ENCODE measurements at regions not wholly inside any gene's neighbourhood (a gene's known extent, or its start where the extent isn't known, plus 50 kb on each side); places are given as distances from the start of the nearest gene placed in this dataset.
A peak's percentile ranks its signal among the peaks of the same experiment; 100 is the strongest.

GRCh38 chr11:28992996-28993395 is 884.8 kb downstream of the METTL15 start:
- Histone ChIP-seq H3K4me3 (ENCODE audit: low read length) (no peak overlapping the region), H3K4me1 (ENCODE audit: insufficient read depth, low read length) (no peaks in the 10 kb centered on the region), H3F3A (ENCODE audit: low read length, unreplicated experiment) (no peaks in the 10 kb centered on the region), H3K27me3 (ENCODE audit: low read length) (no peaks in the 10 kb centered on the region), H3K9me2 (replicated peaks; ENCODE audit: low read length) (no peaks in the 10 kb centered on the region), H3K79me2 (ENCODE audit: low read length) (no peaks in the 10 kb centered on the region), H3K9ac (ENCODE audit: low read length) (no peak overlapping the region), H2AFZ (ENCODE audit: low read length) (no peak overlapping the region), H3K36me3 (ENCODE audit: low read depth, low read length) (no peaks in the 10 kb centered on the region), H4K20me1 (ENCODE audit: low read length) (no peaks in the 10 kb centered on the region), H3K4me2 (ENCODE audit: low read length) (no peak overlapping the region), H3K27ac (ENCODE audit: low read length) (no peak overlapping the region), H3K9me3 (ENCODE audit: low read length) (no peaks in the 10 kb centered on the region)
- ATAC-seq (no peak), DNase-seq (no peak)
- intact Hi-C loops (cut with micrococcal nuclease): loop anchor here (1.0 kb wide), 1 partner anchor 7 kb away; no protein-coding TSS in a partner anchor
- no peak for TF ChIP-seq CTCF (conservative IDR thresholded peaks at IDR 0.05; ENCODE audit: low read depth, low read length)
- no peak for TF ChIP-seq EZH2phosphoT487 (IDR thresholded peaks at IDR 0.05; ENCODE audit: borderline replicate concordance, low read length)
- TF ChIP-seq EZH2 (IDR thresholded peaks at IDR 0.05; ENCODE audit: low read length, unreplicated experiment): no peak
- CTCF ChIA-PET: no interaction called here
- BruUV-seq (replicated peaks): no TSS peak
- POLR2A ChIA-PET (ENCODE audit: unreplicated experiment): no interaction called here

GRCh38 chr11:28984231-28984630 is 876.0 kb downstream of the METTL15 start:
- no peak overlapping the region for H3K4me2 ChIP-seq (ENCODE audit: low read length)
- DNase-seq (no peak), ATAC-seq (no peak)
- BruUV-seq (replicated peaks): no TSS peak
- H3K9me2 ChIP-seq (replicated peaks; ENCODE audit: low read length): no peaks in the 10 kb centered on the region
- intact Hi-C loops (cut with micrococcal nuclease): no loop called here
- TF ChIP-seq CTCF (conservative IDR thresholded peaks at IDR 0.05; ENCODE audit: low read depth, low read length): no peak
- TF ChIP-seq EZH2phosphoT487 (IDR thresholded peaks at IDR 0.05; ENCODE audit: borderline replicate concordance, low read length): no peak
- no peaks in the 10 kb centered on the region for H4K20me1 ChIP-seq (ENCODE audit: low read length)
- no peaks in the 10 kb centered on the region for H3K79me2 ChIP-seq (ENCODE audit: low read length)
- no peaks in the 10 kb centered on the region for H3K27me3 ChIP-seq (ENCODE audit: low read length)
- H3K9ac ChIP-seq (ENCODE audit: low read length): no peak overlapping the region
- no peak overlapping the region for H3K27ac ChIP-seq (ENCODE audit: low read length)
- H3K9me3 ChIP-seq (ENCODE audit: low read length): no peaks in the 10 kb centered on the region
- H3K36me3 ChIP-seq (ENCODE audit: low read depth, low read length): no peaks in the 10 kb centered on the region
- no peak overlapping the region for H3K4me3 ChIP-seq (ENCODE audit: low read length)
- ChIA-PET POLR2A (ENCODE audit: unreplicated experiment) (no interaction called here), CTCF (no interaction called here)
- H3F3A ChIP-seq (ENCODE audit: low read length, unreplicated experiment): no peaks in the 10 kb centered on the region
- H3K4me1 ChIP-seq (ENCODE audit: insufficient read depth, low read length): no peaks in the 10 kb centered on the region; the same call in 1 of the 2 replicates
- H2AFZ ChIP-seq (ENCODE audit: low read length): no peak overlapping the region

- no peak for TF ChIP-seq EZH2 (IDR thresholded peaks at IDR 0.05; ENCODE audit: low read length, unreplicated experiment)
- no peak for TF ChIP-seq CTCF (conservative IDR thresholded peaks at IDR 0.05; ENCODE audit: low read depth, low read length)
- no peak for TF ChIP-seq EZH2phosphoT487 (IDR thresholded peaks at IDR 0.05; ENCODE audit: borderline replicate concordance, low read length)
- Histone ChIP-seq H3F3A (ENCODE audit: low read length, unreplicated experiment) (no peaks in the 10 kb centered on the region), H2AFZ (ENCODE audit: low read length) (no peak overlapping the region), H3K79me2 (ENCODE audit: low read length) (no peaks in the 10 kb centered on the region), H3K9me3 (ENCODE audit: low read length) (no peaks in the 10 kb centered on the region), H4K20me1 (ENCODE audit: low read length) (no peaks in the 10 kb centered on the region), H3K9me2 (replicated peaks; ENCODE audit: low read length) (no peaks in the 10 kb centered on the region), H3K27ac (ENCODE audit: low read length) (no peak overlapping the region), H3K4me2 (ENCODE audit: low read length) (no peak overlapping the region), H3K4me3 (ENCODE audit: low read length) (no peak overlapping the region), H3K4me1 (ENCODE audit: insufficient read depth, low read length) (no peaks in the 10 kb centered on the region; the same call in 1 of the 2 replicates), H3K9ac (ENCODE audit: low read length) (no peak overlapping the region), H3K27me3 (ENCODE audit: low read length) (no peaks in the 10 kb centered on the region), H3K36me3 (ENCODE audit: low read depth, low read length) (no peaks in the 10 kb centered on the region)
- intact Hi-C loops (cut with micrococcal nuclease): no loop called here
- no TSS peak for BruUV-seq (replicated peaks)
- POLR2A ChIA-PET (ENCODE audit: unreplicated experiment): no interaction called here
- ATAC-seq: no peak
- DNase-seq: peak; percentile 27
- CTCF ChIA-PET: no interaction called here
Observed at GRCh38 chr11:28983780-28984179, 875.6 kb downstream of the METTL15 start.
